B cell (primary cell): ENCODE measurements at regions not wholly inside any gene's neighbourhood (a gene's known extent, or its start where the extent isn't known, plus 50 kb on each side); places are given as distances from the start of the nearest gene placed in this dataset.

Experiments used
- EZH2 ChIP-seq: IDR thresholded peaks from 2 replicates; pipeline ENCODE4 v1.6.1; 2012; ENCODE audit warnings: borderline replicate concordance, low read depth, mild to moderate bottlenecking, moderate library complexity, low read length; ENCODE audit not compliant: insufficient read depth, poor library complexity, severe bottlenecking
- TF ChIP-seq, protein P1 (sequence below): fragments of 200-600 bp; IDR thresholded peaks from one replicate; pipeline ENCODE4 v1.8.0; 2022; ENCODE audit warnings: antibody characterized with exemption, mild to moderate bottlenecking

DNA sequence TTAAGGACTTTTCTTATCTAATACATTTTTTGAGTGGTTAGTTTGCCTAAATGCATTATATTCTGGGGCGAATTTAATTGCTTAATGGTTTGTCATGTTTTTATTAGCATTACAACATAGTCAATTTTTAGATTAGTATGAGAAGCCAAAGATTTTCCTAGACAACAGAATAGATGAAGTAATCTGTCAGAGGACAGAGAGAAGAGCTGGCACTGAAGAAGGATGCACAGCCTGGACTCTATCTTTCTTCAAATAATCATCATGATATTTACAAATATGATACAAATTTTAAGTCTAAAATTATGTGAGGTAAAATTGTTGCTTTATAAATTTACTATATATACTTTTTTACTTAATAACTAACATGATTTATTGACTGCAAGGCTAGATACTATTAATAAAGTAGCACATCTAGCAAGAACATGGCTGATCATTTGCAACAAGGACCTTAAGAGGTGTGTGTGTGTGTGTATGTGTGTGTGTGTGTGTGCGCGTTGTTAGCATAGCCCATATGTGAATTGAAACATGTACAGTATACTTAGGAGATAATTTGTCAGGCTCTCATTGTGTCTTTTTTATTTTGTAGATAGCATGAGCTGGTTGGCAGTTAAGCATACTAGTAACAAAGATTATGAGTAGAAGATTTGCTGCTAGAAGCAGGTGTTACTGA lies 752.2 kb downstream of the DCDC2C start:
- TF ChIP-seq, protein P1, sequence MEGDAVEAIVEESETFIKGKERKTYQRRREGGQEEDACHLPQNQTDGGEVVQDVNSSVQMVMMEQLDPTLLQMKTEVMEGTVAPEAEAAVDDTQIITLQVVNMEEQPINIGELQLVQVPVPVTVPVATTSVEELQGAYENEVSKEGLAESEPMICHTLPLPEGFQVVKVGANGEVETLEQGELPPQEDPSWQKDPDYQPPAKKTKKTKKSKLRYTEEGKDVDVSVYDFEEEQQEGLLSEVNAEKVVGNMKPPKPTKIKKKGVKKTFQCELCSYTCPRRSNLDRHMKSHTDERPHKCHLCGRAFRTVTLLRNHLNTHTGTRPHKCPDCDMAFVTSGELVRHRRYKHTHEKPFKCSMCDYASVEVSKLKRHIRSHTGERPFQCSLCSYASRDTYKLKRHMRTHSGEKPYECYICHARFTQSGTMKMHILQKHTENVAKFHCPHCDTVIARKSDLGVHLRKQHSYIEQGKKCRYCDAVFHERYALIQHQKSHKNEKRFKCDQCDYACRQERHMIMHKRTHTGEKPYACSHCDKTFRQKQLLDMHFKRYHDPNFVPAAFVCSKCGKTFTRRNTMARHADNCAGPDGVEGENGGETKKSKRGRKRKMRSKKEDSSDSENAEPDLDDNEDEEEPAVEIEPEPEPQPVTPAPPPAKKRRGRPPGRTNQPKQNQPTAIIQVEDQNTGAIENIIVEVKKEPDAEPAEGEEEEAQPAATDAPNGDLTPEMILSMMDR, result no peak
- TF ChIP-seq EZH2, result no peak
